ENCODE measurements at regions not wholly inside any gene's neighbourhood (a gene's known extent, or its start where the extent isn't known, plus 50 kb on each side); places are given as distances from the start of the nearest gene placed in this dataset.

DNA sequence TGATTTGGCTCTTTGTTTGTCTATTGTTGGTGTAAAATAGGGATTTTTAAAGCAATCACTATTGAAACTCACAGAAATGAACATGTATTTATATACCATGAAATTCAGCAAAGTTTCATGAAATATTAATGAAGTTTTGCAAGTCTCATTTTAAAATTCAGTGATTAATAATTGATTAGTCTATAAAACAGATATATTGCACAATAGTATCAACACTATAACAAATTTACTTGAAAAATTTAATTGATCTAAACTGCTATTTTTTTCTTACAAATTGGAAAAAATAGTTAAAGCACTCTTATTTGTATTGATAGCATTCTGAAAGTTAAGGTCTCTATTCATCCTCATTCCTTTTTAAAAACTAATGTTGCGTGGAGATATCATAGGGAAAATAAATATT lies 121.0 kb upstream of the PCDH9 start:
- H3K4me3 ChIP-seq (replicated peaks; ENCODE audit: low read depth, low read length): no peak overlapping the region
- TF ChIP-seq, protein P1, sequence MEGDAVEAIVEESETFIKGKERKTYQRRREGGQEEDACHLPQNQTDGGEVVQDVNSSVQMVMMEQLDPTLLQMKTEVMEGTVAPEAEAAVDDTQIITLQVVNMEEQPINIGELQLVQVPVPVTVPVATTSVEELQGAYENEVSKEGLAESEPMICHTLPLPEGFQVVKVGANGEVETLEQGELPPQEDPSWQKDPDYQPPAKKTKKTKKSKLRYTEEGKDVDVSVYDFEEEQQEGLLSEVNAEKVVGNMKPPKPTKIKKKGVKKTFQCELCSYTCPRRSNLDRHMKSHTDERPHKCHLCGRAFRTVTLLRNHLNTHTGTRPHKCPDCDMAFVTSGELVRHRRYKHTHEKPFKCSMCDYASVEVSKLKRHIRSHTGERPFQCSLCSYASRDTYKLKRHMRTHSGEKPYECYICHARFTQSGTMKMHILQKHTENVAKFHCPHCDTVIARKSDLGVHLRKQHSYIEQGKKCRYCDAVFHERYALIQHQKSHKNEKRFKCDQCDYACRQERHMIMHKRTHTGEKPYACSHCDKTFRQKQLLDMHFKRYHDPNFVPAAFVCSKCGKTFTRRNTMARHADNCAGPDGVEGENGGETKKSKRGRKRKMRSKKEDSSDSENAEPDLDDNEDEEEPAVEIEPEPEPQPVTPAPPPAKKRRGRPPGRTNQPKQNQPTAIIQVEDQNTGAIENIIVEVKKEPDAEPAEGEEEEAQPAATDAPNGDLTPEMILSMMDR (IDR thresholded peaks at IDR 0.05; ENCODE audit: insufficient read depth, low read length, poor library complexity, severe bottlenecking): no peak
- no peaks in the 10 kb centered on the region for H3K36me3 ChIP-seq (ENCODE audit: control insufficient read depth, insufficient read depth, low read length)
- DNase-seq (ENCODE audit: extremely low read depth, insufficient read length): no peak
- H3K27me3 ChIP-seq (replicated peaks; ENCODE audit: control insufficient read depth, insufficient read depth, low read length): no peaks in the 10 kb centered on the region

DNA sequence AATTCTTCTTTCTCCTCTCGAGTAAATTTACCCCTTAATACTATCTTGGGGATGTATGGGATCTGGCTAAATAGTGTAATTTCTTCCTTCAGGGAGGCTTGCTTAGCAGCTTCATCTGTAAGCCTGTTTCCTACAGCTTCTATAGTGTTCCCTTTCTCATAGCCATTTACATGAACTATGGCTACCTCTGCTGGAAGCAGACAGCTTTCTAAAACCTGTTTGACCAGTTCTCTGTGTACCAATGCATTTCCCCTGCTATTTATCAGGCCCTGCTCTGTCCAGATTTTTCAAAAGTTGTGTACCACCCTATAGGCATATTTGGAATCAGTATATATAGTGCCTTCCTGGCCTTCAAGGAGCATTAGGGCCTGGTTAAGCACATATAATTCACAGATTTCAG lies 113.6 kb upstream of the PCDH9 start:
- TF ChIP-seq, protein P1 (IDR thresholded peaks at IDR 0.05; ENCODE audit: insufficient read depth, low read length, poor library complexity, severe bottlenecking): no peak
- DNase-seq (ENCODE audit: extremely low read depth, insufficient read length): no peak
- Histone ChIP-seq H3K27me3 (replicated peaks; ENCODE audit: control insufficient read depth, insufficient read depth, low read length) (no peaks in the 10 kb centered on the region), H3K4me3 (replicated peaks; ENCODE audit: low read depth, low read length) (no peak overlapping the region), H3K36me3 (ENCODE audit: control insufficient read depth, insufficient read depth, low read length) (no peaks in the 10 kb centered on the region)

DNA sequence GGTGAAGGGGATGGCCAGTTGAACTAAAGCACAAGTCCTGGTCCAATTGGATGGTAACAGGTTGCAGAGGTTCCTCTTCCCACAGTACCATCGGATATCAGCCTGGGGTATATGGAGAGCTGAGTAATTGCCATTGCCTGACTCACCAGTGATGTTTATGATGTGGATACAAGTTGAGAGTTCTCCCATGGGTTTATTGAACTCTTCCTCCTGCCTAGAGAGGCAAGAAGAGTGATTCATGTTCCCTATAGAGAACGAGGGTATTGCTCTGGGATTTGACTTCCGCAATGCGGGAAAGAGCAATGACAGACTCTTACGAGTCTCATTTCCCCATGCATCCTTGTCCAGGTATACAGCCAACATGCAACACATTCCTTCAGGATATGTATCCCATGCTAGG lies 111.3 kb upstream of the PCDH9 start:
- DNase-seq (ENCODE audit: extremely low read depth, insufficient read length): no peak
- Histone ChIP-seq H3K36me3 (ENCODE audit: control insufficient read depth, insufficient read depth, low read length) (no peaks in the 10 kb centered on the region), H3K27me3 (replicated peaks; ENCODE audit: control insufficient read depth, insufficient read depth, low read length) (no peaks in the 10 kb centered on the region), H3K4me3 (replicated peaks; ENCODE audit: low read depth, low read length) (no peak overlapping the region)
- TF ChIP-seq, protein P1 (IDR thresholded peaks at IDR 0.05; ENCODE audit: insufficient read depth, low read length, poor library complexity, severe bottlenecking): no peak

DNA sequence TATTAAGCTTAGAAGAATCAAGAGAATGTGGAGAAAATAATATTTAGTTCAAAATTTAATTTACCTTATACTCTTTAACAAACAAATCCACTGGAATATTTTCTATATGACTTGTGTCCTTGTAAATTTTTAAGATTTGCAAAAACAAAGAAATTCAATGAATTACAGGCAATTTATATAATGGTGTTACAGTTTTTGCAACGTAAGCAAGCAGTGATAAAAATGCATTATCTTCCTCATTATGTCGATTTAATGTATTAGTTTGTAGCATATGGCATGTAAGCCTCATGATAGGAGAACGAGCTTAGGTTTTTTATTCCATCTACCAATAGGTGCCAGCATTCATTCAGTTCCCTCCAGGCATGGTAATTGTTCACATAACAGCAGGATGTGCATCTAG lies 100.0 kb upstream of the PCDH9 start:
- no peaks in the 10 kb centered on the region for H3K27me3 ChIP-seq (replicated peaks; ENCODE audit: control insufficient read depth, insufficient read depth, low read length)
- TF ChIP-seq, protein P1 (IDR thresholded peaks at IDR 0.05; ENCODE audit: insufficient read depth, low read length, poor library complexity, severe bottlenecking): no peak
- H3K36me3 ChIP-seq (ENCODE audit: control insufficient read depth, insufficient read depth, low read length): no peaks in the 10 kb centered on the region
- DNase-seq (ENCODE audit: extremely low read depth, insufficient read length): no peak
- no peak overlapping the region for H3K4me3 ChIP-seq (replicated peaks; ENCODE audit: low read depth, low read length)

DNA sequence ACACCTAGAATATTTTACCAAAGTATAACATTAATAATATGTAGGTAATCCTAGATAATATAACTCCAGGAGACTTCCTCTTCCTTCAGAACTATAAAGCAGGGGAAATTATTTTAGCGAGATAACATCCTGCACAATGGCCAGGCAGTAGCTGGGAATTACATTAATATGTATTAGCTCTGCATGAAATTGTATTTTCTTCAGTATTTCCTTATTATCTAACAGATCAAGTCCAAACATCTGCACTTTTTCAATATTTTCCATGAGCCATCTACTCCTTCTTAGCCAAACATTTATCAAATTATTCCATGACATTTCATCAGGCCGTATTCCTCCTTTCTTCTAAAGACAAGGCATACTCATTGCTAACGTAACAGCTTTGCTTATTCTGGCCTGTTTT lies 98.8 kb upstream of the PCDH9 start:
- H3K36me3 ChIP-seq (ENCODE audit: control insufficient read depth, insufficient read depth, low read length): no peaks in the 10 kb centered on the region
- no peaks in the 10 kb centered on the region for H3K27me3 ChIP-seq (replicated peaks; ENCODE audit: control insufficient read depth, insufficient read depth, low read length)
- DNase-seq (ENCODE audit: extremely low read depth, insufficient read length): no peak
- H3K4me3 ChIP-seq (replicated peaks; ENCODE audit: low read depth, low read length): no peak overlapping the region
- TF ChIP-seq, protein P1 (IDR thresholded peaks at IDR 0.05; ENCODE audit: insufficient read depth, low read length, poor library complexity, severe bottlenecking): no peak

DNA sequence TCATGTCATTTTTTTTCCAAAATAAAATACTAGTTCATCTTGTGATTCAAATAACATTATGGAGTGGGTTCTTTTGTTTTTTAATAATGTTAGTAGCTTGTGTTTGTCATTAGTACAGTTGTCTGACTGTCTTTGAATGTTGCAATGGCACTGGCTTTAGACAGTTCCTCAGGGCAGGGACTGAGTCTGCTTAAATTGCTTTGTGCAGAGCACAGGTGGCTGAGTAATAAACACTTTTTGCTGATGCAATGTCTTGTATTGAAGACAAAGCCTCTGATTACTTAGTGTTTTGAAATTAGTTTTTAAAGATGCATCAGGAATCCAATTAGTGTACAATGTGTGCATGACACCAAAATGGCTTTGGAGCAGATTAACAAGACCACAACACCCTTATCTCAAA lies 88.7 kb upstream of the PCDH9 start:
- H3K4me3 ChIP-seq (replicated peaks; ENCODE audit: low read depth, low read length): no peak overlapping the region
- DNase-seq (ENCODE audit: extremely low read depth, insufficient read length): no peak
- H3K27me3 ChIP-seq (replicated peaks; ENCODE audit: control insufficient read depth, insufficient read depth, low read length): no peaks in the 10 kb centered on the region
- H3K36me3 ChIP-seq (ENCODE audit: control insufficient read depth, insufficient read depth, low read length): no peaks in the 10 kb centered on the region
- TF ChIP-seq, protein P1 (IDR thresholded peaks at IDR 0.05; ENCODE audit: insufficient read depth, low read length, poor library complexity, severe bottlenecking): no peak
